Endothelial cell of umbilical vein (primary cell): ENCODE measurements at regions not wholly inside any gene's neighbourhood (a gene's known extent, or its start where the extent isn't known, plus 50 kb on each side); places are given as distances from the start of the nearest gene placed in this dataset.

Source experiments
- BruUV-seq: library from RNA; stranded (reverse); fragments of 400-500 nt; replicated peaks from 2 replicates; lab custom pipeline; 2021; lab: Mats Ljungman, UMichigan
- CTCF ChIA-PET: fragments of 300-600, 350-600 bp; sonication (Branson Sonifier 250); formaldehyde crosslinking; loops from one replicate; lab custom pipeline; 2021; ENCODE audit warnings: antibody characterized with exemption, inconsistent platforms; lab: Charles Lee
- POLR2A ChIA-PET: fragments of 300-600, 350-600 bp; sonication (Branson Sonifier 250); formaldehyde crosslinking; loops from one replicate; lab custom pipeline; 2021; ENCODE audit warnings: antibody characterized with exemption, inconsistent platforms; lab: Charles Lee
- DNase-seq: peaks from one replicate; pipeline ENCODE4 v3.0.0-alpha.2; 2011; ENCODE audit warnings: low read depth, low spot score
- FAIRE-seq: peaks from 2 replicates; lab custom pipeline; 2011; peaks lifted over from hg19 to GRCh38; lab: Jason Lieb, UNC
- H2AFZ ChIP-seq: 2 replicates; pipeline ENCODE4 v1.6.0; 2012; ENCODE audit warnings: low read depth, low read length, control low read depth, inconsistent platforms
- H3K27ac ChIP-seq: 2 replicates; pipeline ENCODE4 v1.5.1; 2011; ENCODE audit warnings: low read depth, mild to moderate bottlenecking, control low read depth, low read length, moderate library complexity; ENCODE audit not compliant: insufficient read depth
- H3K27me3 ChIP-seq, 2 experiments: 2 replicates each; pipeline versions ENCODE4 v1.6.0 to v1.6.1; 2011; ENCODE audit warnings: low read length in 2 of 2, mixed read lengths in 1 of 2; ENCODE audit not compliant: control insufficient read depth in 2 of 2, insufficient read depth in 2 of 2
- H3K36me3 ChIP-seq, 2 experiments: 2 replicates in 1 of 2; 3 replicates in 1 of 2; pipeline ENCODE4 v1.5.1; 2011; ENCODE audit warnings: low read length in 2 of 2, mild to moderate bottlenecking in 1 of 2, moderate library complexity in 1 of 2; ENCODE audit not compliant: control insufficient read depth in 2 of 2, insufficient read depth in 2 of 2; ENCODE audit errors: extremely low read depth in 1 of 2
- H3K4me1 ChIP-seq: 3 replicates; pipeline ENCODE4 v1.5.1; 2011; ENCODE audit warnings: mild to moderate bottlenecking, low read length; ENCODE audit not compliant: control insufficient read depth, insufficient read depth; ENCODE audit errors: extremely low read depth
- H3K4me2 ChIP-seq: 2 replicates; pipeline ENCODE4 v1.6.1; 2011; ENCODE audit warnings: low read length, control low read depth, mixed read lengths; ENCODE audit not compliant: insufficient read depth
- H3K4me3 ChIP-seq, 3 experiments: fragments of 200-600 bp in 1 of 3; sonication (generic), shearing (Covaris generic) in 1 of 3; replicated peaks in 1 of 3; 2 replicates each; pipeline ENCODE4 v1.5.1; 2011 to 2016; ENCODE audit warnings: control low read depth in 3 of 3, low read length in 3 of 3, mild to moderate bottlenecking in 2 of 3, inconsistent platforms in 1 of 3, low read depth in 1 of 3, moderate library complexity in 1 of 3; ENCODE audit not compliant: insufficient read depth in 1 of 3
- H3K79me2 ChIP-seq: 2 replicates; pipeline ENCODE4 v1.6.0; 2012; ENCODE audit warnings: low read length, inconsistent platforms; ENCODE audit not compliant: control insufficient read depth, insufficient read depth
- H3K9ac ChIP-seq: replicated peaks from 2 replicates; pipeline ENCODE3; 2011; ENCODE audit warnings: low read length, control low read depth; ENCODE audit not compliant: insufficient read depth; ENCODE audit errors: extremely low read depth
- H3K9me1 ChIP-seq: replicated peaks from 3 replicates; pipeline ENCODE4 v1.6.0; 2011; ENCODE audit warnings: mild to moderate bottlenecking, low read length; ENCODE audit not compliant: control insufficient read depth, insufficient read depth; ENCODE audit errors: extremely low read depth
- H3K9me3 ChIP-seq: replicated peaks from 2 replicates; pipeline ENCODE4 v1.5.1; 2012; ENCODE audit warnings: low read length, inconsistent platforms; ENCODE audit not compliant: control insufficient read depth, insufficient read depth
- H4K20me1 ChIP-seq: replicated peaks from 2 replicates; pipeline ENCODE3; 2011; ENCODE audit warnings: mild to moderate bottlenecking, low read length; ENCODE audit not compliant: control insufficient read depth, insufficient read depth; ENCODE audit errors: extremely low read depth
- CTCF ChIP-seq, 2 donors: IDR thresholded peaks; 1 replicate in 1 of 2; 2 replicates in 1 of 2; pipeline ENCODE4 v1.5.1; 2011; ENCODE audit warnings: low read length in 2 of 2, mild to moderate bottlenecking in 2 of 2, moderate library complexity in 2 of 2, control low read depth in 1 of 2, inconsistent platforms in 1 of 2, low read depth in 1 of 2; ENCODE audit not compliant: insufficient read depth in 1 of 2; ENCODE audit errors: extremely low read depth in 1 of 2
- EZH2 ChIP-seq: IDR thresholded peaks from 2 replicates; pipeline ENCODE4 v1.6.1; 2012; ENCODE audit warnings: borderline replicate concordance, low read depth, mild to moderate bottlenecking, moderate library complexity, low read length, inconsistent platforms; ENCODE audit not compliant: severe bottlenecking
- FOS ChIP-seq: IDR thresholded peaks from 2 replicates; pipeline ENCODE4 v1.6.1; 2011; ENCODE audit warnings: mild to moderate bottlenecking, low read length, moderate library complexity, borderline replicate concordance; ENCODE audit not compliant: insufficient read depth
- JUN ChIP-seq: IDR thresholded peaks from 2 replicates; pipeline ENCODE4 v1.6.1; 2011; ENCODE audit warnings: borderline replicate concordance, low read depth; ENCODE audit not compliant: insufficient read length, insufficient read depth
- MAX ChIP-seq: IDR thresholded peaks from 2 replicates; pipeline ENCODE4 v1.6.1; 2011; ENCODE audit not compliant: insufficient read depth, insufficient read length
- MYC ChIP-seq: IDR thresholded peaks from one replicate; pipeline ENCODE4 v1.6.1; 2011; ENCODE audit warnings: mild to moderate bottlenecking, low read depth, low read length
- POLR2A ChIP-seq: IDR thresholded peaks from 2 replicates; pipeline ENCODE4 v1.6.1; 2012; ENCODE audit warnings: low read depth, mild to moderate bottlenecking, control low read depth, low read length
- POLR2AphosphoS5 ChIP-seq: IDR thresholded peaks from 2 replicates; pipeline ENCODE4 v1.6.1; 2012; ENCODE audit warnings: low read depth, mild to moderate bottlenecking, control low read depth, low read length, moderate library complexity; ENCODE audit not compliant: insufficient read depth
- dilution Hi-C: fragments of 300-500 bp; cut with MboI; formaldehyde crosslinking; loops from one replicate; pipeline ENCODE4 v1.15.0; 2019; ENCODE audit warnings: low sequenced_read_pairs; ENCODE audit not compliant: extremely low pct_ligation_motif_present
- intact Hi-C: fragments of 100-400 bp; cut with micrococcal nuclease; formaldehyde crosslinking; loops from one replicate; pipeline ENCODE4 v1.10.0; 2022

- Histone ChIP-seq H3K36me3 (no peaks in the 10 kb centered on the region), H4K20me1 (no peaks in the 10 kb centered on the region), H3K9me1 (no peaks in the 10 kb centered on the region), H3K4me1 (no peaks in the 10 kb centered on the region), H3K27me3 (peaks cover 0 to 3% of the 10 kb centered on the region in 2 experiments), H2AFZ (no peak overlapping the region), H3K4me3 (no peak overlapping the region), H3K9ac (no peak overlapping the region), H3K79me2 (no peaks in the 10 kb centered on the region), H3K9me3 (no peaks in the 10 kb centered on the region), H3K4me2 (no peak overlapping the region), H3K27ac (no peak overlapping the region)
- CTCF ChIA-PET, result interaction anchor here (0.6 to 1.0 kb wide), 2 partner anchors 18 to 22 kb away, joined by 3 to 4 read pairs; no protein-coding TSS in a partner anchor
- FAIRE-seq (no peak), DNase-seq (no peak)
- no peak for TF ChIP-seq MAX
- no peak for TF ChIP-seq POLR2A
- no peak for TF ChIP-seq EZH2
- TF ChIP-seq CTCF (IDR thresholded peaks at IDR 0.05; ENCODE audit: extremely low read depth in 1 of 2, insufficient read depth in 1 of 2, low read depth in 1 of 2, low read length in 2 of 2), result no peak
- TF ChIP-seq MYC, result no peak
- no peak for TF ChIP-seq JUN
- TF ChIP-seq FOS, result no peak
- TF ChIP-seq POLR2AphosphoS5, result no peak
- intact Hi-C loops (no loop called here), dilution Hi-C loops (no loop called here)
- POLR2A ChIA-PET, result interaction anchor here (0.6 kb wide), 1 partner anchor 320 kb away, joined by 4 read pairs; the partner anchor contains the start of gene CBR4
- BruUV-seq, result no TSS peak
Observed at GRCh38 chr4:169330095-169330494, 59.3 kb upstream of the SH3RF1 start.
